ENCODE measurements at regions not wholly inside any gene's neighbourhood (a gene's known extent, or its start where the extent isn't known, plus 50 kb on each side); places are given as distances from the start of the nearest gene placed in this dataset.

DNA sequence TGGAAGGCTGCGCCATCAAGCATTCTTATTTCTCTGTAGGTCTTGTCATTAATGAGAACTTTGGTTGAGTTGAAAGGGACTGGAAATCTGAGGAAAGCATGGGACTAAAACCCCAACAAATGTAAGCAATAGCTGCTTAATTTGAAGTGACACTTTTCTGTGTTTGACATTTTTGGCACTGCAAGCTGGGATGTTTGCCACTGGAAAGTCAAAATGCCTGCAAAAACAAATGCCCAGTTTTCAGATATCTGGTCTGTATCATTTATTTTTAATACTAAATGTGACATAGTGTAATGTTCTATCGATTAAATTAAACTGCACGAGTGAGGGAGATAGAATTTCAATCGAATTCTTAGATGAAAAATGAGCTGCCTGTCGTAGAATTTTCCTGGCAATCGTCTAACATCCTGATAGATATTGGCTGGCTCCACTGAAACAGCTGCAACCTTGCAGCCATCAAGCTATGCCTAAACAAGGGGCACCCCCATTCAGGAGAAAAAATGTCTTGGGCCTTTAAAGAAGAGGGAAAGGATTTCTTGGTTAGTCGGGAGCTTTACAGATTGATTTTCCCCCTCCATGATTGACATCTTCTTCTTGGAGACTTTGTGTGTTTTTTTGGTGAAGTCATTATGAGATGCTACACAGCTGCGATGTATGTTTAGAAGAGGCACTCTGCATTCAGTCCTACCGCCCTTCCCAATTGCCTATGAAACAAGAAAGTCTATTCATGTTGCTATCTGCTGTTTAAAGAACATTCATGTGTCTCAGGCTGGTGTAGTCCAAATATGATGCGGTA is 316.7 kb upstream of the TBL1XR1 start:
- Histone ChIP-seq H3K27ac (peak overlapping the region in 8 of 12 donors; percentile 28 to 69 (median 52)), H3K4me3 (no peak overlapping the region), H3K27me3 (no peaks in the 10 kb centered on the region), H3K4me1 (peaks cover 4 to 61% (median 36%) of the 10 kb centered on the region in 12 donors), H3K36me3 (no peaks in the 10 kb centered on the region), H3K9me3 (no peaks in the 10 kb centered on the region)
- DNase-seq, result no peak
- intact Hi-C loops (cut with DNase I), result loop anchor here in 2 of 10 donors (10.0 kb wide), 2 partner anchors 149 to 261 kb away; no protein-coding TSS in a partner anchor
- no peak for TF ChIP-seq POLR2A (IDR thresholded peaks at IDR 0.05)
- TF ChIP-seq, protein P1, sequence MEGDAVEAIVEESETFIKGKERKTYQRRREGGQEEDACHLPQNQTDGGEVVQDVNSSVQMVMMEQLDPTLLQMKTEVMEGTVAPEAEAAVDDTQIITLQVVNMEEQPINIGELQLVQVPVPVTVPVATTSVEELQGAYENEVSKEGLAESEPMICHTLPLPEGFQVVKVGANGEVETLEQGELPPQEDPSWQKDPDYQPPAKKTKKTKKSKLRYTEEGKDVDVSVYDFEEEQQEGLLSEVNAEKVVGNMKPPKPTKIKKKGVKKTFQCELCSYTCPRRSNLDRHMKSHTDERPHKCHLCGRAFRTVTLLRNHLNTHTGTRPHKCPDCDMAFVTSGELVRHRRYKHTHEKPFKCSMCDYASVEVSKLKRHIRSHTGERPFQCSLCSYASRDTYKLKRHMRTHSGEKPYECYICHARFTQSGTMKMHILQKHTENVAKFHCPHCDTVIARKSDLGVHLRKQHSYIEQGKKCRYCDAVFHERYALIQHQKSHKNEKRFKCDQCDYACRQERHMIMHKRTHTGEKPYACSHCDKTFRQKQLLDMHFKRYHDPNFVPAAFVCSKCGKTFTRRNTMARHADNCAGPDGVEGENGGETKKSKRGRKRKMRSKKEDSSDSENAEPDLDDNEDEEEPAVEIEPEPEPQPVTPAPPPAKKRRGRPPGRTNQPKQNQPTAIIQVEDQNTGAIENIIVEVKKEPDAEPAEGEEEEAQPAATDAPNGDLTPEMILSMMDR (IDR thresholded peaks at IDR 0.05), result no peak
- ATAC-seq, result no peak
- 46 to 62% (median 53%) methylated on average over 10 of the region's 10 CpGs for WGBS, 4 donors

DNA sequence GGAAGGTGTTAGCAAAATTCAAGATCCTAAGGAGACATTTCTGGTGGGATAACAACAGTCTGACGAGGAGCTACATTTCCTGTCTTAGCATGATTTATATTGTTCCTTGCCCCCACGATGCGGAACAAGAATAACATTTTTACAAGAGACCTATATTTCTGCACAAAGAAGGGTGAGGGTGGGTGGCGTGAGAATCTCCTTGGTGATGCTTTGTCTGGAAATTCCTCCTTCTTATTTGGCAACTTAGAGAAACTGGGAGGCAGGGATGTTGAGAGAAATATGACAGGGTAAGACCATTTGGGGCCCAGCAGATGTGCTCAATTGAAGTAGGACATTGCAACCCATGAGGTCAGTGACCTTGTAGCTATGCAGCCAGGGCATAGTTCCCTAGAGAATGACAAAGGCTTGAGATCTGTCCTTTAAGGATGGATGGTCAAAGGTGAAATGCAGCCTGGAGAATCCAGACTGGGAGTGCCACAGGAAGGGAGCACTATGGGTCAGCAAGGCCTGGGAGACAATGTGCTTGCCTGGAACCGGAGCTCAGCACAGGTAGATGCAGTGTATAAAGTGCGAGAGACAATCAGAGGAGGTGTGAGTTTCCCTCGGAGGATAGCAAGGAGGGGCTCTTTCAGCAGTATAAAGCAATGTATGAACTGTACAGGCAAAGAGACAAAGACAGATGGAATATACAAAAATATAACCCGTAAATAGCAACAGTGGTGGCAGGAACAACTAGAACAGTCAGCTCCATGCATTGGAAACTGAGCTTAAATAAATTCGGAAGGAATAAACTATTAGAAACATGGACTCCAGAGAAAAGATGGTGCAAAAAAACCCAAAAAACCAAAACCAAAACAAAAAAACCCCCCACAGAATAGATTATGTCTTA is 317.6 kb upstream of the TBL1XR1 start:
- Histone ChIP-seq H3K27me3 (no peaks in the 10 kb centered on the region), H3K4me3 (no peak overlapping the region), H3K9me3 (no peaks in the 10 kb centered on the region), H3K36me3 (no peaks in the 10 kb centered on the region), H3K4me1 (peaks cover 4 to 60% (median 36%) of the 10 kb centered on the region in 12 donors), H3K27ac (peak overlapping the region in 4 of 12 donors; percentile 53 to 78 (median 64))
- TF ChIP-seq POLR2A (IDR thresholded peaks at IDR 0.05), result no peak
- TF ChIP-seq, protein P1 (IDR thresholded peaks at IDR 0.05), result no peak
- WGBS, 4 donors, result 83 to 91% (median 89%) methylated on average over 9 of the region's 9 CpGs
- DNase-seq, result no peak
- ATAC-seq, result no peak
- intact Hi-C loops (cut with DNase I), result loop anchor here in 2 of 10 donors (10.0 kb wide), 2 partner anchors 150 to 260 kb away; no protein-coding TSS in a partner anchor

- TF ChIP-seq POLR2A (IDR thresholded peaks at IDR 0.05), result no peak
- TF ChIP-seq, protein P1 (IDR thresholded peaks at IDR 0.05), result no peak
- DNase-seq, result no peak
- Histone ChIP-seq H3K9me3 (no peaks in the 10 kb centered on the region), H3K27me3 (no peaks in the 10 kb centered on the region), H3K4me1 (peaks cover 4 to 53% (median 36%) of the 10 kb centered on the region in 12 donors), H3K4me3 (no peak overlapping the region), H3K36me3 (no peaks in the 10 kb centered on the region), H3K27ac (peak overlapping the region in 11 of 12 donors; percentile 52 to 78 (median 69))
- ATAC-seq, result no peak
- intact Hi-C loops (cut with DNase I), result loop anchor here in 2 of 10 donors (10.0 kb wide), 2 partner anchors 151 to 259 kb away; no protein-coding TSS in a partner anchor
- 55 to 63% (median 59%) methylated on average over 3 of the region's 3 CpGs for WGBS, 4 donors
Measured at GRCh38 chr3:177515786-177516157, 318.5 kb upstream of the TBL1XR1 start.

Measured in heart left ventricle (tissue), 16 donors.